SK-N-SH treated with all-trans-retinoic acid at 6 μM for 48 hours (cell line): ENCODE measurements at regions not wholly inside any gene's neighbourhood (a gene's known extent, or its start where the extent isn't known, plus 50 kb on each side); places are given as distances from the start of the nearest gene placed in this dataset.

ENCODE experiments used
- CREB5 ChIP-seq: fragments of 250-450 bp; sonication (Bioruptor Pico); IDR thresholded peaks from 2 replicates; pipeline ENCODE4 v1.5.1; 2020; ENCODE audit warnings: low read depth, mild to moderate bottlenecking, moderate library complexity
- ESRRG ChIP-seq: fragments of 250-450 bp; sonication (Bioruptor Pico); IDR thresholded peaks from 2 replicates; pipeline ENCODE4 v1.6.1; 2021; ENCODE audit warnings: mild to moderate bottlenecking
- PATZ1 ChIP-seq: fragments of 250-450 bp; sonication (Bioruptor Pico); IDR thresholded peaks from 2 replicates; pipeline ENCODE4 v1.8.0; 2020; ENCODE audit warnings: mild to moderate bottlenecking, moderate library complexity, borderline replicate concordance
- PPARA ChIP-seq: fragments of 250-450 bp; sonication (Bioruptor Pico); IDR thresholded peaks from 2 replicates; pipeline ENCODE4 v1.5.0; 2020; ENCODE audit warnings: mild to moderate bottlenecking, borderline replicate concordance

- TF ChIP-seq CREB5 = no peak
- no peak for TF ChIP-seq PATZ1 (CRISPR knock-in tag)
- no peak for TF ChIP-seq ESRRG (CRISPR knock-in tag)
- TF ChIP-seq PPARA = no peak
These were observed 524.7 kb downstream of the PYDC2 start for GRCh38 chr3:191985691-191986090.
